ENCODE measurements at regions not wholly inside any gene's neighbourhood (a gene's known extent, or its start where the extent isn't known, plus 50 kb on each side); places are given as distances from the start of the nearest gene placed in this dataset.
A peak's percentile ranks its signal among the peaks of the same experiment; 100 is the strongest.

- peaks cover 2% of the 10 kb centered on the region for H3K27me3 Mint-ChIP-seq
- POLR2A ChIA-PET, result no interaction called here
- intact Hi-C loops (cut with micrococcal nuclease), result no loop called here
- TF ChIP-seq CTCF (IDR thresholded peaks at IDR 0.05), result no peak
- no peaks in the 10 kb centered on the region for H3K36me3 Mint-ChIP-seq (ENCODE audit: low read depth)
- H3K4me3 Mint-ChIP-seq, result no peak overlapping the region
- no peaks in the 10 kb centered on the region for H3K9me3 Mint-ChIP-seq
- no peak for ATAC-seq (ENCODE audit: low read depth)
- DNase-seq, result no peak
- peaks cover 4% of the 10 kb centered on the region for H3K4me1 Mint-ChIP-seq
- CTCF ChIA-PET, result no interaction called here
- no peak overlapping the region for H3K27ac Mint-ChIP-seq
These were observed 603.5 kb upstream of the CITED2 start for GRCh38 chr6:139977887-139978332.

GRCh38 chr6:139973669-139974344 lies 599.4 kb upstream of the CITED2 start:
- POLR2A ChIA-PET, result no interaction called here
- peaks cover 2% of the 10 kb centered on the region for H3K27me3 Mint-ChIP-seq
- no peaks in the 10 kb centered on the region for H3K36me3 Mint-ChIP-seq (ENCODE audit: low read depth)
- no peak for ATAC-seq (ENCODE audit: low read depth)
- no peak overlapping the region for H3K4me3 Mint-ChIP-seq
- H3K27ac Mint-ChIP-seq, result no peak overlapping the region
- no peak for TF ChIP-seq CTCF (IDR thresholded peaks at IDR 0.05)
- peaks cover 12% of the 10 kb centered on the region for H3K4me1 Mint-ChIP-seq
- intact Hi-C loops (cut with micrococcal nuclease), result no loop called here
- CTCF ChIA-PET, result no interaction called here
- DNase-seq, result no peak
- no peaks in the 10 kb centered on the region for H3K9me3 Mint-ChIP-seq

- no peak overlapping the region for H3K27ac Mint-ChIP-seq
- H3K36me3 Mint-ChIP-seq (ENCODE audit: low read depth), result no peaks in the 10 kb centered on the region
- intact Hi-C loops (cut with micrococcal nuclease), result no loop called here
- H3K4me1 Mint-ChIP-seq, result peaks cover 12% of the 10 kb centered on the region
- no peak for DNase-seq
- POLR2A ChIA-PET, result no interaction called here
- ATAC-seq (ENCODE audit: low read depth), result no peak
- CTCF ChIA-PET, result no interaction called here
- TF ChIP-seq CTCF (IDR thresholded peaks at IDR 0.05), result no peak
- H3K27me3 Mint-ChIP-seq, result no peaks in the 10 kb centered on the region
- no peak overlapping the region for H3K4me3 Mint-ChIP-seq
- no peaks in the 10 kb centered on the region for H3K9me3 Mint-ChIP-seq
These were observed 597.7 kb upstream of the CITED2 start for GRCh38 chr6:139972116-139972515.

GRCh38 chr6:139970591-139970991 lies 596.1 kb upstream of the CITED2 start:
- no peak for TF ChIP-seq CTCF (IDR thresholded peaks at IDR 0.05)
- no peaks in the 10 kb centered on the region for H3K27me3 Mint-ChIP-seq
- H3K4me1 Mint-ChIP-seq, result peaks cover 12% of the 10 kb centered on the region
- ATAC-seq (ENCODE audit: low read depth) (peak; percentile 42), DNase-seq (no peak)
- no peak overlapping the region for H3K27ac Mint-ChIP-seq
- POLR2A ChIA-PET, result no interaction called here
- no peak overlapping the region for H3K4me3 Mint-ChIP-seq
- no peaks in the 10 kb centered on the region for H3K9me3 Mint-ChIP-seq
- intact Hi-C loops (cut with micrococcal nuclease), result no loop called here
- CTCF ChIA-PET, result no interaction called here
- no peaks in the 10 kb centered on the region for H3K36me3 Mint-ChIP-seq (ENCODE audit: low read depth)

- CTCF ChIA-PET, result no interaction called here
- Mint-ChIP-seq H3K4me3 (no peak overlapping the region), H3K36me3 (ENCODE audit: low read depth) (no peaks in the 10 kb centered on the region), H3K27ac (no peak overlapping the region), H3K9me3 (no peaks in the 10 kb centered on the region), H3K4me1 (peaks cover 12% of the 10 kb centered on the region), H3K27me3 (no peaks in the 10 kb centered on the region)
- DNase-seq (no peak), ATAC-seq (ENCODE audit: low read depth) (no peak)
- POLR2A ChIA-PET, result no interaction called here
- TF ChIP-seq CTCF (IDR thresholded peaks at IDR 0.05), result no peak
- intact Hi-C loops (cut with micrococcal nuclease), result no loop called here
These were observed 593.0 kb upstream of the CITED2 start for GRCh38 chr6:139967497-139967896.
